Activated T-cell treated with anti-CD3 and anti-CD28 coated beads, Interleukin-2, amount 50 U/mL, for 1 hour (primary cell): ENCODE measurements at regions not wholly inside any gene's neighbourhood (a gene's known extent, or its start where the extent isn't known, plus 50 kb on each side); places are given as distances from the start of the nearest gene placed in this dataset.

ENCODE experiments used
- DNase-seq: peaks from one replicate; pipeline ENCODE4 v3.0.0-alpha.2; 2020

- no peak for DNase-seq
Observed at GRCh38 chr10:4332764-4333458, 493.1 kb upstream of the AKR1E2 start.

- DNase-seq = no peak
Observed at GRCh38 chr10:4331150-4331549, 494.9 kb upstream of the AKR1E2 start.

- DNase-seq = no peak
Observed at GRCh38 chr10:4330636-4331035, 495.4 kb upstream of the AKR1E2 start.

GRCh38 chr10:4329225-4329624, 496.8 kb upstream of the AKR1E2 start:
- DNase-seq = no peak

GRCh38 chr10:4326647-4327046, 499.4 kb upstream of the AKR1E2 start:
- no peak for DNase-seq

GRCh38 chr10:4319870-4320367, 506.1 kb upstream of the AKR1E2 start:
- DNase-seq = no peak

GRCh38 chr10:4316161-4316810, 509.7 kb upstream of the AKR1E2 start:
- DNase-seq = no peak

- DNase-seq = no peak
Observed at GRCh38 chr10:4315551-4315950, 510.5 kb upstream of the AKR1E2 start.

GRCh38 chr10:4313051-4313450, 513.0 kb upstream of the AKR1E2 start:
- no peak for DNase-seq

- no peak for DNase-seq
Observed at GRCh38 chr10:4312051-4312835, 513.8 kb upstream of the AKR1E2 start.

- DNase-seq = no peak
Observed at GRCh38 chr10:4310172-4310571, 515.8 kb upstream of the AKR1E2 start.

- DNase-seq = no peak
Observed at GRCh38 chr10:4307910-4308309, 518.1 kb upstream of the AKR1E2 start.

- no peak for DNase-seq
Observed at GRCh38 chr10:4306871-4307270, 519.1 kb upstream of the AKR1E2 start.

GRCh38 chr10:4303045-4303444, 518.0 kb upstream of the KLF6 start:
- DNase-seq = no peak

GRCh38 chr10:4301291-4302045, 516.5 kb upstream of the KLF6 start:
- no peak for DNase-seq

- no peak for DNase-seq
Observed at GRCh38 chr10:4296161-4296560, 511.2 kb upstream of the KLF6 start.

- no peak for DNase-seq
Observed at GRCh38 chr10:4294996-4295792, 510.2 kb upstream of the KLF6 start.

- no peak for DNase-seq
Observed at GRCh38 chr10:4294271-4294670, 509.3 kb upstream of the KLF6 start.

GRCh38 chr10:4291990-4292389, 507.0 kb upstream of the KLF6 start:
- no peak for DNase-seq

- DNase-seq = no peak
Observed at GRCh38 chr10:4285121-4285520, 500.1 kb upstream of the KLF6 start.

- no peak for DNase-seq
Observed at GRCh38 chr10:4283846-4284610, 499.0 kb upstream of the KLF6 start.
